Mucosa of rectum (tissue), 2 donors: ENCODE measurements at regions not wholly inside any gene's neighbourhood (a gene's known extent, or its start where the extent isn't known, plus 50 kb on each side); places are given as distances from the start of the nearest gene placed in this dataset.

Experiments used
- H3K27ac ChIP-seq, 2 donors: one replicate each; pipeline ENCODE4 v1.7.0; 2013; ENCODE audit warnings: inconsistent platforms in 2 of 2, low read depth in 2 of 2, low read length in 2 of 2
- H3K27me3 ChIP-seq, 2 donors: one replicate each; pipeline ENCODE4 v1.7.0; 2013; ENCODE audit warnings: low read length in 2 of 2; ENCODE audit not compliant: control insufficient read depth in 2 of 2, insufficient read depth in 2 of 2
- H3K36me3 ChIP-seq, 2 donors: one replicate each; pipeline ENCODE4 v1.7.0; 2013; ENCODE audit warnings: low read length in 2 of 2; ENCODE audit not compliant: control insufficient read depth in 2 of 2, insufficient read depth in 2 of 2
- H3K4me1 ChIP-seq, 2 donors: one replicate each; pipeline ENCODE4 v1.7.0; 2013; ENCODE audit warnings: low read length in 2 of 2, mild to moderate bottlenecking in 1 of 2; ENCODE audit not compliant: control insufficient read depth in 2 of 2, insufficient read depth in 2 of 2
- H3K4me3 ChIP-seq, 2 donors: one replicate each; pipeline ENCODE4 v1.7.0; 2013; ENCODE audit warnings: low read length in 2 of 2
- H3K9ac ChIP-seq, 2 donors: one replicate each; pipeline ENCODE4 v1.7.0; 2013; ENCODE audit warnings: low read length in 2 of 2, low read depth in 1 of 2, mild to moderate bottlenecking in 1 of 2
- H3K9me3 ChIP-seq, 2 donors: one replicate each; pipeline ENCODE4 v1.7.0; 2013; ENCODE audit warnings: low read length in 2 of 2; ENCODE audit not compliant: control insufficient read depth in 2 of 2
- donor health status: healthy.
- donor health status: Normal muscosa, but diverticular disease.

DNA sequence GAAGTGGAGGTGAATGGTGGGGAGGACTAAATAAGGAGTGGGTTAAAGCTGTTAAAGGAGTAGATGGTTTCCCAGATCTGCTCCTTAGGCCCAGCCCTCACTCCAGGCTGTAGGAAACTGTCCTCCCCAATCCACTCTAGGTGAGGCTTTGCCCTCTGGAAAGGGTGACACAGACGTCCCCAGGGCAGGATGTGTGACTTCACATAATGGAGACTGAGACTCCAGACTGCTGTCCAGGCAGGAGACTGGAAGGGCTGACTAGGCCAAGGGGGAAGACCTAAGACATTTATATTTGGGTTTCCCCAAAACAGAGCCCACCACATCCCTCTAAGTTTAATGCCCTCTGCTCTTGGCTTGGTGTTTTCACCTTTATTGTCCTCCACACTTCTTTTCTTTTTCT is 488.5 kb downstream of the SHQ1 start:
- H3K4me3 ChIP-seq, result no peak overlapping the region
- H3K27ac ChIP-seq, result no peak overlapping the region
- H3K27me3 ChIP-seq, result peaks cover 0 to under 1% of the 10 kb centered on the region in 2 donors
- no peaks in the 10 kb centered on the region for H3K4me1 ChIP-seq
- no peak overlapping the region for H3K9ac ChIP-seq
- H3K36me3 ChIP-seq, result no peaks in the 10 kb centered on the region
- H3K9me3 ChIP-seq, result no peaks in the 10 kb centered on the region

GRCh38 chr3:72355168-72355567 is 493.1 kb downstream of the SHQ1 start:
- Histone ChIP-seq H3K9ac (no peak overlapping the region), H3K9me3 (no peaks in the 10 kb centered on the region), H3K4me1 (no peaks in the 10 kb centered on the region), H3K4me3 (no peak overlapping the region), H3K27me3 (peaks cover 0 to 2% of the 10 kb centered on the region in 2 donors), H3K27ac (no peak overlapping the region), H3K36me3 (no peaks in the 10 kb centered on the region)

DNA sequence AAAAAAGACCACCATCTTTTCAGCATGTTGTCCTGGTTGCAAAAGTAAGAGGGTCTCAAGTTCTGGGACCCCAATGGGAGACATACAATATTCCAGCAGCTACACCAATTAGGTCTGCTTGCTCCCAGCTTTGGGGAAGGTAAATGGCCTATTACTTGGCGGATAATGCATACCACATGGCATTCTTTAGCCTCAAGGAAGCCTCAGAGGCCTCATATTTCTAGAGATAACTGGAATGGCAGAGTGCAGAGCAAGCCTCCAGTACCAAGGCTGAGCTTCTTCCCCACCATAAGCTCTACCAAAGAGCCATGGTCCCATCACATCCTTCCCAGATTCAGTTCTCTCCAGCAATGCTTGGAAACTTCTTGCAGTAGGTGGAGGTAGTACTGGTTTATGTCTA is 493.8 kb downstream of the SHQ1 start:
- Histone ChIP-seq H3K4me3 (no peak overlapping the region), H3K4me1 (no peaks in the 10 kb centered on the region), H3K27ac (no peak overlapping the region), H3K9me3 (no peaks in the 10 kb centered on the region), H3K9ac (no peak overlapping the region), H3K27me3 (peaks cover 0 to 2% of the 10 kb centered on the region in 2 donors), H3K36me3 (no peaks in the 10 kb centered on the region)

DNA sequence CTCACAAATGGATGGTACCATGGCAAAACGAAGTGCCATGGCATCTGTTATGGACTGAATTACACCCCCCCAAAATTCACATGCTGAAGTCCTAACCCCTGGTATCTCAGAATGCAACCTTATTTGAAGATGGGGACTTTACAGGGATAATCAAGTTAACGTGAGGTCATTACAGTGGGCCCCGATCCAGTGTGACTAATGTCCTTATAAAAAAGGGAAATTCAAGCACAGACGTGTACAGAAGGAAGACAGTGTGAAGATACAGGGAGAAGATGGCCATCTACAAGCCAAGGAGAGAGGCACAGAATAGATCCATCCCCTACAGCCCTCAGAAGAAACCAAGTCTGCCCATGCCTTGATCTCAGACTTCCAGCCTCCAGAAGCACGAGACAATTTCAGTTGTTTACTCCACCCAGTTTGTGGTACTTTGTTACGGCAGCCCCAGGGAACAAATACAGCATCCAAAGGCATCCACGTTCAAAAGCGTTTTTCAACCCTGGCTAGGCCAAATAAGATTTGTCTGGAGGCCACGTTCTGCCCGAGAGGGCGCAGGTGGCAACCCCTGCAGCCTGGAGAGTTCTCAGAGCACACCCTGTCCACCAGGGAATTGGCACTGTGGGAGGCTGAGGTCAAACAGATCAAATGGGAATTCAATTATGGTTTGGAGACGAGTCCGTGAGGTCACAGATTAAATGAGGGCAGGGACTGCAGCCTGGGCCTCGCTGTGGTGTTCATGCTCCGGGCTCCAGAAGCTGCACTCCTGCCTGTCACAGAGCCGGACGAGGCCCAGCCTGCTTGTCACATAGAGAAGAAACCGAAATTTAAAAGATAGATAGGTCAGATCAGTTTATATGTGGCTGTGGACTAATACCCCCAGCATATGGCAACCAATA is 494.8 kb downstream of the SHQ1 start:
- Histone ChIP-seq H3K4me3 (no peak overlapping the region), H3K9me3 (no peaks in the 10 kb centered on the region), H3K27me3 (peaks cover 0 to 2% of the 10 kb centered on the region in 2 donors), H3K4me1 (no peaks in the 10 kb centered on the region), H3K27ac (no peak overlapping the region), H3K9ac (no peak overlapping the region), H3K36me3 (no peaks in the 10 kb centered on the region)

GRCh38 chr3:72352176-72352575 is 496.1 kb downstream of the SHQ1 start:
- Histone ChIP-seq H3K4me1 (peaks cover 0 to 6% of the 10 kb centered on the region in 2 donors), H3K27ac (no peak overlapping the region), H3K9me3 (no peaks in the 10 kb centered on the region), H3K27me3 (peaks cover 0 to 2% of the 10 kb centered on the region in 2 donors), H3K9ac (no peak overlapping the region), H3K36me3 (no peaks in the 10 kb centered on the region), H3K4me3 (no peak overlapping the region)

DNA sequence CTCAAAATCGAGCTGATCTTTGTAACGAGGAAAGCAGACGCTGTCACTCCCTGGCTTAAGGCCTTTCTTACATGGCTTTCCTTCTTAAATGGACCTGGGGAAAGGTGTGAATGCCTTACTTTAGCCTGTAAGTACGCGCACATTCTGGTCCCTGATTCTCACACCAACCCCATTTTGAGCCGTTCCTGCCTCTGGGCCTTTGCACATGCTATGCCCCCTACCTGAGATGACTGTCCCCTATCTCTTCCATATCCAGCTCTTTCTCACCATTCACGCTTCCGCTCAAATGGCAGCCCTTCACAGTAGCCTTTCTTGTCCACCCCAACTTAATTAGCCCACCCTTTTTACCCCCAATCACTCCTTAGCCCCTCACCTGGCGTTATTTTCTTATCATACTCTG is 496.7 kb downstream of the SHQ1 start:
- peaks cover 0 to 2% of the 10 kb centered on the region in 2 donors for H3K27me3 ChIP-seq
- H3K4me3 ChIP-seq, result no peak overlapping the region
- peaks cover 0 to 6% of the 10 kb centered on the region in 2 donors for H3K4me1 ChIP-seq
- no peaks in the 10 kb centered on the region for H3K36me3 ChIP-seq
- H3K27ac ChIP-seq, result no peak overlapping the region
- no peaks in the 10 kb centered on the region for H3K9me3 ChIP-seq
- H3K9ac ChIP-seq, result no peak overlapping the region

DNA sequence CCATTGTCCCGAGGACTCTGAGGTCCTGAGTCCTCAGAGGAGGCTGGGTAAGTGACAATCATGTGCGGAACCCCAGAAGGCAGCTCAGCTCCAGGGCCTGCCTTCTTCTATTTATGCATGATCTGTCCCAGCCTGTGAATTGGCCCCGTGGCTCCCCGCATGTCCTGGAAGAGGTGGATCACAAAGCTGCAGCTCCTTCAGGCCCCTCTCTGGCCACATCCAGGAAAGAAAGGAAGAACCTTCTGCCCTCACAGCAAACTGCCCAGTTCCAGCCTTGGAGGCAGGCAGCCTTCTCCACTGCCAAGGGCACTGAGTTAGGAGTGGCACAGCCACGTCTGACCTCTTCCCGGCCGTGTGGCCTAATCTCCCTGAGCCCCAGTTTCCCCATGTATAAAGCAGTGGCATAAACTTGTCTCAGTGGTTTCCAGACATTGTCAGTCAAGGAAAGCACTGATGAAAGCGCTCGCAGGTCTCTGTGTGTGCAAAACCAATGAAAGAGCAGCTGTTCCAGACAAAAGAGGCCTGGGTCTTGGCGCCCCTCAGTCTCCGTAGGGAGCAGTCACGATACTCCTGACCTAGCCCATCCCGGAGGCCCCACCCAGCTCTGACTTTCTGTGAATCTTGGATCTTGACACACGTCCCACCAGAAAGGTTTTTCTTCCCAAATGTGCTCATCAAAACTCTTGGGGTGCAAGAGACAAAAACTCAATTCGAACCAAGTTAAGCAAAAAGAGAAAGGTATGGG is 497.3 kb downstream of the SHQ1 start:
- Histone ChIP-seq H3K27me3 (peaks cover 0 to 2% of the 10 kb centered on the region in 2 donors), H3K9me3 (no peaks in the 10 kb centered on the region), H3K9ac (no peak overlapping the region), H3K4me1 (peaks cover 0 to 6% of the 10 kb centered on the region in 2 donors), H3K27ac (no peak overlapping the region), H3K4me3 (no peak overlapping the region), H3K36me3 (no peaks in the 10 kb centered on the region)

- H3K4me1 ChIP-seq, result peaks cover 0 to 6% of the 10 kb centered on the region in 2 donors
- H3K9me3 ChIP-seq, result no peaks in the 10 kb centered on the region
- no peaks in the 10 kb centered on the region for H3K36me3 ChIP-seq
- no peak overlapping the region for H3K27ac ChIP-seq
- H3K4me3 ChIP-seq, result no peak overlapping the region
- no peak overlapping the region for H3K9ac ChIP-seq
- H3K27me3 ChIP-seq, result no peaks in the 10 kb centered on the region
Measured at GRCh38 chr3:72348357-72348756, 499.9 kb downstream of the SHQ1 start.

DNA sequence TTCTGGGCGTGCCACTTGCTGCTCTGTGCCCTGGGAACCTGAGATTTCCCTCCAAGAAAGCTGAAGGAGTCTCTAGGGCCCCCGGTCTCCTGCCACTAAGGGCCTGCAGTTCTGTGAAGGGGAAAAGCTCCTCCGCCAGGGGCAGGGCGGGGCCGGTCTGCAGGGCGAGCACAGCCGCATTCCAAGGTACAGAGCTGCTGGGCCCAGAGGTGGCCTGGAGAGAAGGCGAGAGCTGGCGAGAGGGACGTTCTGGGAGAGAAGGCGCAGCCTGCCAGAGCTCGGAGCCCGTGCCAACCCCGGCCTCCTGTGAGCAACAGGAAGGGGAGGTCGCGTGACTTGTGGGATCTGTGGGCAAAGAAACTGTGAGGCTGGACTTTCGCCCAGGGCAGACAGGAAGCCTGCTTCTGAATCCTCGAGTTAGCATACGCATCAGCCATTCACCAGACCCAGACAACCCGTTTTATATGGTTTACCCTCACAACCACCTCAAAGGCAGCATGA is 500.4 kb downstream of the SHQ1 start:
- H3K27ac ChIP-seq, result no peak overlapping the region
- no peaks in the 10 kb centered on the region for H3K9me3 ChIP-seq
- peak overlapping the region in 1 of 2 donors; percentile 52 for H3K4me3 ChIP-seq
- peaks cover 0 to 6% of the 10 kb centered on the region in 2 donors for H3K4me1 ChIP-seq
- H3K9ac ChIP-seq, result peak overlapping the region; percentile 1 to 32
- H3K36me3 ChIP-seq, result no peaks in the 10 kb centered on the region
- H3K27me3 ChIP-seq, result no peaks in the 10 kb centered on the region

DNA sequence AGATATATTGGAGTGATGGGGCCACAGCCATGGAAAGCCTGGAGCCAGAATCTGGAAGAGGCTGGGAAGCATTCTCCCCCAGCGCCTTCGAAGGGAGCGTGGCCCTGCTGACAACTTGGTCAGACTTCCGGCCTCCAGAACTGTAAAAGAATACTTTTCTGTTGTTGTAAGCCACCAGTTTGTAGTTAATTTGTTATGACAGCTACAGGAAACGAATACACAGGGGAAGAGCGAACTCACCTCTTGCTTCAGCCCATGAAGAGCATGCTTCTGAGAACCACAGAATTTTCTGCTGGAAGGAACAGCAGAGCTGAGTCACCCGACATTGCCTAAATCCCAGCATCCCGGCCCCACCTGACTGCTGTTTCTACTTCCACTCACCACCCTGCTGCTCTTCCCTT is 501.7 kb downstream of the SHQ1 start:
- H3K9ac ChIP-seq, result no peak overlapping the region
- H3K9me3 ChIP-seq, result no peaks in the 10 kb centered on the region
- no peak overlapping the region for H3K27ac ChIP-seq
- no peak overlapping the region for H3K4me3 ChIP-seq
- no peaks in the 10 kb centered on the region for H3K36me3 ChIP-seq
- peaks cover 0 to 6% of the 10 kb centered on the region in 2 donors for H3K4me1 ChIP-seq
- no peaks in the 10 kb centered on the region for H3K27me3 ChIP-seq
